GM12878 (cell line): ENCODE measurements at regions not wholly inside any gene's neighbourhood (a gene's known extent, or its start where the extent isn't known, plus 50 kb on each side); places are given as distances from the start of the nearest gene placed in this dataset.

ENCODE experiments used
- BCL11A ChIP-seq: IDR thresholded peaks from 2 replicates; pipeline ENCODE4 v1.6.1; 2011; ENCODE audit warnings: low read depth, low read length
- HDAC6 ChIP-seq: fragments of 200-600 bp; sonication (generic); IDR thresholded peaks from one replicate; pipeline ENCODE4 v1.8.0; 2017; ENCODE audit warnings: antibody characterized with exemption; ENCODE audit not compliant: unreplicated experiment
- IKZF1 ChIP-seq: fragments of 450-650 bp; conservative IDR thresholded peaks from 2 replicates; pipeline ENCODE4 v1.6.1; 2017; ENCODE audit warnings: antibody characterized with exemption, mild to moderate bottlenecking
- JUNB ChIP-seq: IDR thresholded peaks from 2 replicates; pipeline ENCODE4 v1.6.1; 2016; ENCODE audit warnings: antibody characterized with exemption, mild to moderate bottlenecking
- KAT2A ChIP-seq: conservative IDR thresholded peaks from 2 replicates; pipeline ENCODE4 v1.6.1; 2011; ENCODE audit warnings: low read depth, low read length; ENCODE audit not compliant: control insufficient read depth
- KLF5 ChIP-seq: fragments of 450-650 bp; IDR thresholded peaks from 2 replicates; pipeline ENCODE4 v1.6.1; 2014; ENCODE audit warnings: mild to moderate bottlenecking; ENCODE audit not compliant: partially characterized antibody
- LARP7 ChIP-seq: fragments of 450-650 bp; IDR thresholded peaks from 2 replicates; pipeline ENCODE4 v1.6.1; 2017; ENCODE audit warnings: mild to moderate bottlenecking
- MYB ChIP-seq: fragments of 150-350 bp; IDR thresholded peaks from 2 replicates; pipeline ENCODE4 v1.6.1; 2014; ENCODE audit warnings: mild to moderate bottlenecking, low read depth, low read length, borderline replicate concordance
- PAX5 ChIP-seq: IDR thresholded peaks from 2 replicates; pipeline ENCODE4 v1.6.1; 2011; ENCODE audit warnings: low read depth, low read length, borderline replicate concordance
- POLR2A ChIP-seq: IDR thresholded peaks from 2 replicates; pipeline ENCODE4 v1.6.1; 2011; ENCODE audit warnings: low read depth, mild to moderate bottlenecking, low read length
- SMARCA5 ChIP-seq: fragments of 450-650 bp; IDR thresholded peaks from 2 replicates; pipeline ENCODE4 v1.6.1; 2017; ENCODE audit warnings: mild to moderate bottlenecking
- SREBF1 ChIP-seq: IDR thresholded peaks from 2 replicates; pipeline ENCODE4 v1.6.1; 2012; ENCODE audit warnings: mild to moderate bottlenecking, low read length
- SUPT20H ChIP-seq: IDR thresholded peaks from 2 replicates; pipeline ENCODE4 v1.6.1; 2011; ENCODE audit warnings: low read depth, mild to moderate bottlenecking, low read length, moderate library complexity, borderline replicate concordance; ENCODE audit not compliant: control insufficient read depth
- ZZZ3 ChIP-seq: IDR thresholded peaks from 2 replicates; pipeline ENCODE4 v1.6.1; 2011; ENCODE audit warnings: low read depth; ENCODE audit not compliant: control insufficient read depth, insufficient read length
- TF ChIP-seq, protein P1 (sequence below): fragments of 450-650 bp; IDR thresholded peaks from 2 replicates; pipeline ENCODE4 v1.6.1; 2018; ENCODE audit warnings: mild to moderate bottlenecking, low read depth, moderate library complexity; ENCODE audit not compliant: partially characterized antibody
- TF ChIP-seq, protein P2 (sequence below): fragments of 450-650 bp; formaldehyde crosslinking; IDR thresholded peaks from 2 replicates; pipeline ENCODE4 v1.5.0; 2022; ENCODE audit warnings: mild to moderate bottlenecking, missing genetic modification characterization
- TF ChIP-seq, protein P3 (sequence below): IDR thresholded peaks from 2 replicates; pipeline ENCODE4 v1.6.1; 2012; ENCODE audit warnings: improper control_type of control experiment, low read depth, low read length; ENCODE audit not compliant: insufficient replicate concordance
- TF ChIP-seq, protein P4 (sequence below): fragments of 450-650 bp; conservative IDR thresholded peaks from 2 replicates; pipeline ENCODE4 v1.6.1; 2017; ENCODE audit warnings: mild to moderate bottlenecking, moderate library complexity

DNA sequence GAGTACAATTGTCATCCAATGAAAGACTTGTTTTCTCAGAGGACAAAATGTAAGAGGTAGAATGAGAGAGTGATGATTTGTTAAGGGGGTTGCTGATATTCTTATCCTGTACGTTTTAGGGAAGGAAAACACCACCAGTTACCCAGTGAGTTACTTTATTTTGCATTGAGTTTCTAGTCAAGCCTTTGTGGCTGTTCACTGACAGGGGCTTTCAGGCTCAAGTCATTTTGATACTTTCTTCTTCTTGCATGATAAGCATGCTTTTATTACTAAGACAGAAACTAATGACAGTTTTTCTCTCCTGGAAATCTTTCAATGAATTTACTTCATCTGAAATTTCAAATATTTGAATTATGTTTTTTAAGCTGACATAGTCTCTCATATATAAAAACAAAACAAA, 710.2 kb upstream of the POM121L12 start (continued):
- TF ChIP-seq, protein P1, sequence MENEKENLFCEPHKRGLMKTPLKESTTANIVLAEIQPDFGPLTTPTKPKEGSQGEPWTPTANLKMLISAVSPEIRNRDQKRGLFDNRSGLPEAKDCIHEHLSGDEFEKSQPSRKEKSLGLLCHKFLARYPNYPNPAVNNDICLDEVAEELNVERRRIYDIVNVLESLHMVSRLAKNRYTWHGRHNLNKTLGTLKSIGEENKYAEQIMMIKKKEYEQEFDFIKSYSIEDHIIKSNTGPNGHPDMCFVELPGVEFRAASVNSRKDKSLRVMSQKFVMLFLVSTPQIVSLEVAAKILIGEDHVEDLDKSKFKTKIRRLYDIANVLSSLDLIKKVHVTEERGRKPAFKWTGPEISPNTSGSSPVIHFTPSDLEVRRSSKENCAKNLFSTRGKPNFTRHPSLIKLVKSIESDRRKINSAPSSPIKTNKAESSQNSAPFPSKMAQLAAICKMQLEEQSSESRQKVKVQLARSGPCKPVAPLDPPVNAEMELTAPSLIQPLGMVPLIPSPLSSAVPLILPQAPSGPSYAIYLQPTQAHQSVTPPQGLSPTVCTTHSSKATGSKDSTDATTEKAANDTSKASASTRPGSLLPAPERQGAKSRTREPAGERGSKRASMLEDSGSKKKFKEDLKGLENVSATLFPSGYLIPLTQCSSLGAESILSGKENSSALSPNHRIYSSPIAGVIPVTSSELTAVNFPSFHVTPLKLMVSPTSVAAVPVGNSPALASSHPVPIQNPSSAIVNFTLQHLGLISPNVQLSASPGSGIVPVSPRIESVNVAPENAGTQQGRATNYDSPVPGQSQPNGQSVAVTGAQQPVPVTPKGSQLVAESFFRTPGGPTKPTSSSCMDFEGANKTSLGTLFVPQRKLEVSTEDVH: no peak
- TF ChIP-seq IKZF1 (no peak), KLF5 (no peak), SMARCA5 (no peak), HDAC6 (no peak), SUPT20H (no peak), LARP7 (no peak), MYB (no peak), ZZZ3 (no peak), SREBF1 (no peak), POLR2A (no peak), PAX5 (no peak), JUNB (peak; percentile 79), BCL11A (no peak), KAT2A (no peak)
- TF ChIP-seq, protein P2, sequence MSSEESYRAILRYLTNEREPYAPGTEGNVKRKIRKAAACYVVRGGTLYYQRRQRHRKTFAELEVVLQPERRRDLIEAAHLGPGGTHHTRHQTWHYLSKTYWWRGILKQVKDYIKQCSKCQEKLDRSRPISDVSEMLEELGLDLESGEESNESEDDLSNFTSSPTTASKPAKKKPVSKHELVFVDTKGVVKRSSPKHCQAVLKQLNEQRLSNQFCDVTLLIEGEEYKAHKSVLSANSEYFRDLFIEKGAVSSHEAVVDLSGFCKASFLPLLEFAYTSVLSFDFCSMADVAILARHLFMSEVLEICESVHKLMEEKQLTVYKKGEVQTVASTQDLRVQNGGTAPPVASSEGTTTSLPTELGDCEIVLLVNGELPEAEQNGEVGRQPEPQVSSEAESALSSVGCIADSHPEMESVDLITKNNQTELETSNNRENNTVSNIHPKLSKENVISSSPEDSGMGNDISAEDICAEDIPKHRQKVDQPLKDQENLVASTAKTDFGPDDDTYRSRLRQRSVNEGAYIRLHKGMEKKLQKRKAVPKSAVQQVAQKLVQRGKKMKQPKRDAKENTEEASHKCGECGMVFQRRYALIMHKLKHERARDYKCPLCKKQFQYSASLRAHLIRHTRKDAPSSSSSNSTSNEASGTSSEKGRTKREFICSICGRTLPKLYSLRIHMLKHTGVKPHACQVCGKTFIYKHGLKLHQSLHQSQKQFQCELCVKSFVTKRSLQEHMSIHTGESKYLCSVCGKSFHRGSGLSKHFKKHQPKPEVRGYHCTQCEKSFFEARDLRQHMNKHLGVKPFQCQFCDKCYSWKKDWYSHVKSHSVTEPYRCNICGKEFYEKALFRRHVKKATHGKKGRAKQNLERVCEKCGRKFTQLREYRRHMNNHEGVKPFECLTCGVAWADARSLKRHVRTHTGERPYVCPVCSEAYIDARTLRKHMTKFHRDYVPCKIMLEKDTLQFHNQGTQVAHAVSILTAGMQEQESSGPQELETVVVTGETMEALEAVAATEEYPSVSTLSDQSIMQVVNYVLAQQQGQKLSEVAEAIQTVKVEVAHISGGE (CRISPR knock-in tag): no peak
- TF ChIP-seq, protein P3, sequence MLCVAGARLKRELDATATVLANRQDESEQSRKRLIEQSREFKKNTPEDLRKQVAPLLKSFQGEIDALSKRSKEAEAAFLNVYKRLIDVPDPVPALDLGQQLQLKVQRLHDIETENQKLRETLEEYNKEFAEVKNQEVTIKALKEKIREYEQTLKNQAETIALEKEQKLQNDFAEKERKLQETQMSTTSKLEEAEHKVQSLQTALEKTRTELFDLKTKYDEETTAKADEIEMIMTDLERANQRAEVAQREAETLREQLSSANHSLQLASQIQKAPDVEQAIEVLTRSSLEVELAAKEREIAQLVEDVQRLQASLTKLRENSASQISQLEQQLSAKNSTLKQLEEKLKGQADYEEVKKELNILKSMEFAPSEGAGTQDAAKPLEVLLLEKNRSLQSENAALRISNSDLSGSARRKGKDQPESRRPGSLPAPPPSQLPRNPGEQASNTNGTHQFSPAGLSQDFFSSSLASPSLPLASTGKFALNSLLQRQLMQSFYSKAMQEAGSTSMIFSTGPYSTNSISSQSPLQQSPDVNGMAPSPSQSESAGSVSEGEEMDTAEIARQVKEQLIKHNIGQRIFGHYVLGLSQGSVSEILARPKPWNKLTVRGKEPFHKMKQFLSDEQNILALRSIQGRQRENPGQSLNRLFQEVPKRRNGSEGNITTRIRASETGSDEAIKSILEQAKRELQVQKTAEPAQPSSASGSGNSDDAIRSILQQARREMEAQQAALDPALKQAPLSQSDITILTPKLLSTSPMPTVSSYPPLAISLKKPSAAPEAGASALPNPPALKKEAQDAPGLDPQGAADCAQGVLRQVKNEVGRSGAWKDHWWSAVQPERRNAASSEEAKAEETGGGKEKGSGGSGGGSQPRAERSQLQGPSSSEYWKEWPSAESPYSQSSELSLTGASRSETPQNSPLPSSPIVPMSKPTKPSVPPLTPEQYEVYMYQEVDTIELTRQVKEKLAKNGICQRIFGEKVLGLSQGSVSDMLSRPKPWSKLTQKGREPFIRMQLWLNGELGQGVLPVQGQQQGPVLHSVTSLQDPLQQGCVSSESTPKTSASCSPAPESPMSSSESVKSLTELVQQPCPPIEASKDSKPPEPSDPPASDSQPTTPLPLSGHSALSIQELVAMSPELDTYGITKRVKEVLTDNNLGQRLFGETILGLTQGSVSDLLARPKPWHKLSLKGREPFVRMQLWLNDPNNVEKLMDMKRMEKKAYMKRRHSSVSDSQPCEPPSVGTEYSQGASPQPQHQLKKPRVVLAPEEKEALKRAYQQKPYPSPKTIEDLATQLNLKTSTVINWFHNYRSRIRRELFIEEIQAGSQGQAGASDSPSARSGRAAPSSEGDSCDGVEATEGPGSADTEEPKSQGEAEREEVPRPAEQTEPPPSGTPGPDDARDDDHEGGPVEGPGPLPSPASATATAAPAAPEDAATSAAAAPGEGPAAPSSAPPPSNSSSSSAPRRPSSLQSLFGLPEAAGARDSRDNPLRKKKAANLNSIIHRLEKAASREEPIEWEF: no peak
- TF ChIP-seq, protein P4, sequence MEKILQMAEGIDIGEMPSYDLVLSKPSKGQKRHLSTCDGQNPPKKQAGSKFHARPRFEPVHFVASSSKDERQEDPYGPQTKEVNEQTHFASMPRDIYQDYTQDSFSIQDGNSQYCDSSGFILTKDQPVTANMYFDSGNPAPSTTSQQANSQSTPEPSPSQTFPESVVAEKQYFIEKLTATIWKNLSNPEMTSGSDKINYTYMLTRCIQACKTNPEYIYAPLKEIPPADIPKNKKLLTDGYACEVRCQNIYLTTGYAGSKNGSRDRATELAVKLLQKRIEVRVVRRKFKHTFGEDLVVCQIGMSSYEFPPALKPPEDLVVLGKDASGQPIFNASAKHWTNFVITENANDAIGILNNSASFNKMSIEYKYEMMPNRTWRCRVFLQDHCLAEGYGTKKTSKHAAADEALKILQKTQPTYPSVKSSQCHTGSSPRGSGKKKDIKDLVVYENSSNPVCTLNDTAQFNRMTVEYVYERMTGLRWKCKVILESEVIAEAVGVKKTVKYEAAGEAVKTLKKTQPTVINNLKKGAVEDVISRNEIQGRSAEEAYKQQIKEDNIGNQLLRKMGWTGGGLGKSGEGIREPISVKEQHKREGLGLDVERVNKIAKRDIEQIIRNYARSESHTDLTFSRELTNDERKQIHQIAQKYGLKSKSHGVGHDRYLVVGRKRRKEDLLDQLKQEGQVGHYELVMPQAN: no peak
